ENCODE measurements at regions not wholly inside any gene's neighbourhood (a gene's known extent, or its start where the extent isn't known, plus 50 kb on each side); places are given as distances from the start of the nearest gene placed in this dataset.

DNA sequence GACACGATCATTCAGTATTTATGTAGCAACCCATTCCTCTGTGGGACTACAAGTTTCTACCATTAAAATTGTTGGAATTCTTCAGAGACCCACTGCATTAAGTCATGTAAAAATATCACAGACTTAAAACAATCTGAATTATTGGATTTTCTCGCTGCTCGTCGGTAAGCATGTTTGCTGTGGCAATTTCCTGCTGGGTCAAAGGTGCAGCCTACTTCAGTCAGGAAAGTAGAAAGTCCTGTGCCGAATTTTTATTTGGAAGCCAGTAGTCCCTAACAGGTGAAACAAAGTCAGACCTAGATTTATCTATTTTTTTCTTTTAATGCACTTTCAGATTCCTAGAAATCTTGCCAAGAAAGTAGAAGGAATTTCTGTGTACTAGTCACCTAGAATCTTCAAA lies 110.4 kb upstream of the MYL2 start:
- FAIRE-seq (no peak), ATAC-seq (no peak), DNase-seq (ENCODE audit: low read depth in 1 of 2, low spot score in 1 of 2) (no peak)
- Histone ChIP-seq H3K4me1 (peaks cover 20% of the 10 kb centered on the region), H3K4me3 (no peak overlapping the region), H3K4me2 (no peak overlapping the region), H3K27ac (no peak overlapping the region), H3K9me3 (no peaks in the 10 kb centered on the region)
- WGBS (ENCODE audit: missing lambda C conversion rate), result 49% methylated on average over 5 of the region's 5 CpGs
- ChIA-PET CTCF (interaction anchor here (1.2 to 13.1 kb wide), 3 partner anchors 63 to 269 kb away, joined by 4 to 124 read pairs (median 6); no protein-coding TSS in a partner anchor), POLR2A (no interaction called here)
- TF ChIP-seq SMC3 (IDR thresholded peaks at IDR 0.05), result no peak
- TF ChIP-seq POLR2A (IDR thresholded peaks at IDR 0.05; ENCODE audit: low read length), result no peak

DNA sequence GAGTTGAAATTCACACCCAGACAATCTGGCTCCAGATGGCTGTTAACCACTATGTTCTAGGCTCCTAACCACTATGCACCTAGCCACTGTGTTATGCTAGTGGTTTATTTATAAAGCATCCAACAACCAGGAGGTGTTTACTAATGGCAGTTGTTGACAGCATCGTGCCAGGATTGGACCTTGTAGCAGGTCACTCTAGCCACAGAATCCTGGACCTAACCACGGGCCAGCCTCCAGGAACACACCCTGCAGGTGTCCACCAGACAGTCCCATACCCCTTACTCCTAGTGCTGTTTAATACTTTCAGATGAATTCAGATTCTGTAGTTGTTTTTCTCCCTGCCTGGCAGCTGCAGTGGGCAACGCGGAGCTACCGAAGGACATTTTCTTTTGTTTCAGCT lies 109.4 kb upstream of the MYL2 start:
- FAIRE-seq, result no peak
- no peak overlapping the region for H3K4me3 ChIP-seq

DNA sequence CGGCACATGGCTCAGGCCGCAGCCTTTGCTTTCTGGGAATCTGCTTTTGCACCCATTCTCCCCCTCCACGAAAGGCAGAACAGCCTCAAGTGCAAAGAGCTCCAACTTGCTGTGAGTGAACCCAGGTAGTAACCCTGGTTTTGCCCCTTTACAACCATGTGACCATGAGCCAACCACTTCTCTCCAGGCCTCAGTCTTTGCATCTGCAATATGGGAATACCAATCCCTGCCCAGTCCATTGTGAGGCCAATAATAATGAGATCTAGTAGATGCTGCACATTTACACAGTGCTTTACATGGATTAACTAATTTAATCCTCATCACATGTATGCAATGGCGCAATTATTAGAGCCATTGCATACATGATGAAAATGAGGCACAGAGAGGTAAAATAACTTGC lies 108.9 kb upstream of the MYL2 start:
- no peak for TF ChIP-seq PHF8 (IDR thresholded peaks at IDR 0.05; ENCODE audit: borderline replicate concordance, low read depth)
- TF ChIP-seq KDM1A (IDR thresholded peaks at IDR 0.05; ENCODE audit: low read depth), result peak; percentile 24; the same call in 1 of the 2 replicates
- Histone ChIP-seq H3K4me2 (no peak overlapping the region), H3K27ac (no peak overlapping the region), H3K4me3 (no peak overlapping the region), H3K9me3 (no peaks in the 10 kb centered on the region), H3K4me1 (peaks cover 9% of the 10 kb centered on the region)
- FAIRE-seq, result no peak
- 87% methylated on average over 4 of the region's 4 CpGs for WGBS (ENCODE audit: missing lambda C conversion rate)
- DNase-seq (ENCODE audit: low read depth in 1 of 2, low spot score in 1 of 2), result no peak
- ChIA-PET CTCF (interaction anchor here (0.7 to 13.1 kb wide), 6 partner anchors 135 to 270 kb away, joined by 3 to 124 read pairs (median 4); no protein-coding TSS in a partner anchor), POLR2A (no interaction called here)
- ATAC-seq, result no peak

More for the DNA sequence above, 109.4 kb upstream of the MYL2 start:
- TF ChIP-seq HDAC2 (IDR thresholded peaks at IDR 0.05) (no peak), MAFK (IDR thresholded peaks at IDR 0.05; ENCODE audit: partially characterized antibody) (no peak), NFE2L2 (conservative IDR thresholded peaks at IDR 0.05; ENCODE audit: low read length) (no peak), KDM5A (IDR thresholded peaks at IDR 0.05) (no peak), TP53 (CRISPR knock-in tag; IDR thresholded peaks at IDR 0.05) (no peak), ZFP36 (IDR thresholded peaks at IDR 0.05; ENCODE audit: borderline replicate concordance, partially characterized antibody) (no peak), RNF2 (IDR thresholded peaks at IDR 0.05; ENCODE audit: borderline replicate concordance, low read depth) (no peak)
- TF ChIP-seq, protein P1, sequence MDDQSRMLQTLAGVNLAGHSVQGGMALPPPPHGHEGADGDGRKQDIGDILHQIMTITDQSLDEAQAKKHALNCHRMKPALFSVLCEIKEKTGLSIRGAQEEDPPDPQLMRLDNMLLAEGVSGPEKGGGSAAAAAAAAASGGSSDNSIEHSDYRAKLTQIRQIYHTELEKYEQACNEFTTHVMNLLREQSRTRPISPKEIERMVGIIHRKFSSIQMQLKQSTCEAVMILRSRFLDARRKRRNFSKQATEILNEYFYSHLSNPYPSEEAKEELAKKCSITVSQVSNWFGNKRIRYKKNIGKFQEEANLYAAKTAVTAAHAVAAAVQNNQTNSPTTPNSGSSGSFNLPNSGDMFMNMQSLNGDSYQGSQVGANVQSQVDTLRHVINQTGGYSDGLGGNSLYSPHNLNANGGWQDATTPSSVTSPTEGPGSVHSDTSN (IDR thresholded peaks at IDR 0.05), result no peak
- TF ChIP-seq, protein P2, sequence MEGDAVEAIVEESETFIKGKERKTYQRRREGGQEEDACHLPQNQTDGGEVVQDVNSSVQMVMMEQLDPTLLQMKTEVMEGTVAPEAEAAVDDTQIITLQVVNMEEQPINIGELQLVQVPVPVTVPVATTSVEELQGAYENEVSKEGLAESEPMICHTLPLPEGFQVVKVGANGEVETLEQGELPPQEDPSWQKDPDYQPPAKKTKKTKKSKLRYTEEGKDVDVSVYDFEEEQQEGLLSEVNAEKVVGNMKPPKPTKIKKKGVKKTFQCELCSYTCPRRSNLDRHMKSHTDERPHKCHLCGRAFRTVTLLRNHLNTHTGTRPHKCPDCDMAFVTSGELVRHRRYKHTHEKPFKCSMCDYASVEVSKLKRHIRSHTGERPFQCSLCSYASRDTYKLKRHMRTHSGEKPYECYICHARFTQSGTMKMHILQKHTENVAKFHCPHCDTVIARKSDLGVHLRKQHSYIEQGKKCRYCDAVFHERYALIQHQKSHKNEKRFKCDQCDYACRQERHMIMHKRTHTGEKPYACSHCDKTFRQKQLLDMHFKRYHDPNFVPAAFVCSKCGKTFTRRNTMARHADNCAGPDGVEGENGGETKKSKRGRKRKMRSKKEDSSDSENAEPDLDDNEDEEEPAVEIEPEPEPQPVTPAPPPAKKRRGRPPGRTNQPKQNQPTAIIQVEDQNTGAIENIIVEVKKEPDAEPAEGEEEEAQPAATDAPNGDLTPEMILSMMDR (IDR thresholded peaks at IDR 0.05), result no peak
- TF ChIP-seq, protein P3, sequence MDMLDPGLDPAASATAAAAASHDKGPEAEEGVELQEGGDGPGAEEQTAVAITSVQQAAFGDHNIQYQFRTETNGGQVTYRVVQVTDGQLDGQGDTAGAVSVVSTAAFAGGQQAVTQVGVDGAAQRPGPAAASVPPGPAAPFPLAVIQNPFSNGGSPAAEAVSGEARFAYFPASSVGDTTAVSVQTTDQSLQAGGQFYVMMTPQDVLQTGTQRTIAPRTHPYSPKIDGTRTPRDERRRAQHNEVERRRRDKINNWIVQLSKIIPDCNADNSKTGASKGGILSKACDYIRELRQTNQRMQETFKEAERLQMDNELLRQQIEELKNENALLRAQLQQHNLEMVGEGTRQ (IDR thresholded peaks at IDR 0.05), result no peak
- TF ChIP-seq, protein P4, sequence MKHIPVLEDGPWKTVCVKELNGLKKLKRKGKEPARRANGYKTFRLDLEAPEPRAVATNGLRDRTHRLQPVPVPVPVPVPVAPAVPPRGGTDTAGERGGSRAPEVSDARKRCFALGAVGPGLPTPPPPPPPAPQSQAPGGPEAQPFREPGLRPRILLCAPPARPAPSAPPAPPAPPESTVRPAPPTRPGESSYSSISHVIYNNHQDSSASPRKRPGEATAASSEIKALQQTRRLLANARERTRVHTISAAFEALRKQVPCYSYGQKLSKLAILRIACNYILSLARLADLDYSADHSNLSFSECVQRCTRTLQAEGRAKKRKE (CRISPR knock-in tag; IDR thresholded peaks at IDR 0.05; ENCODE audit: low read depth), result no peak
- ChIA-PET CTCF (interaction anchor here (0.9 to 13.1 kb wide), 4 partner anchors 64 to 270 kb away, joined by 3 to 124 read pairs (median 5); no protein-coding TSS in a partner anchor), POLR2A (no interaction called here)
- no peak overlapping the region for H3K27ac ChIP-seq
- H3K4me2 ChIP-seq, result no peak overlapping the region
- H3K4me1 ChIP-seq, result peaks cover 9% of the 10 kb centered on the region
- ATAC-seq (no peak), DNase-seq (ENCODE audit: low read depth in 1 of 2, low spot score in 1 of 2) (no peak)
- H3K9me3 ChIP-seq, result no peaks in the 10 kb centered on the region
- WGBS (ENCODE audit: missing lambda C conversion rate), result 56% methylated on average over 5 of the region's 5 CpGs

DNA sequence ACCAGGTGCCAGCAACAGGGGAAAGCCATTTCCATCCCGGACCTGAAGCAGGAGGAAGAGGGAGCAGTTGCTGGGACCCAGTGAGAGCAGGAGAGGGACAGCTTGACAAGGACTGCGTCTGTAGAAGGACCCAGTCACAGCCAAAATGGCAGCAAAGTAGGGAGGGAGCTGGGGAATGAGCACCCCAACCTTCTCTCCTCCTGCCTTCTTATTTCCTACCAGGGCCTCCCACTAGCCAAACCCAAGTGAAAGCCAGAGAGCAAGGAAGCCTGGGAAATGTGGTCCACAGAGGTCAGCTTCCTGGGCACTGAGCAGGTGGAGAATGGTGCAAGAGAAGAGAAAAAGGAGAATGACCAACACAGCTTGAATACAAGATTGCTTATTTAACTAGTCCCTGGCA lies 108.5 kb upstream of the MYL2 start:
- CTCF ChIA-PET, result interaction anchor here (0.7 to 13.1 kb wide), 5 partner anchors 134 to 271 kb away, joined by 3 to 124 read pairs (median 3); no protein-coding TSS in a partner anchor
- POLR2A ChIA-PET, result no interaction called here
- Histone ChIP-seq H3K4me3 (no peak overlapping the region), H3K9me3 (no peaks in the 10 kb centered on the region), H3K4me1 (peaks cover 6% of the 10 kb centered on the region), H3K4me2 (no peak overlapping the region), H3K27ac (no peak overlapping the region)
- 45% methylated on average over 2 of the region's 2 CpGs for WGBS (ENCODE audit: missing lambda C conversion rate)
- ATAC-seq (no peak), DNase-seq (ENCODE audit: low read depth in 1 of 2, low spot score in 1 of 2) (no peak), FAIRE-seq (no peak)
- no peak for TF ChIP-seq SMC3 (IDR thresholded peaks at IDR 0.05)
- no peak for TF ChIP-seq ESRRA (IDR thresholded peaks at IDR 0.05; ENCODE audit: borderline replicate concordance, low read length)
- TF ChIP-seq ZSCAN20 (CRISPR knock-in tag; IDR thresholded peaks at IDR 0.05), result no peak
- TF ChIP-seq HEYL (CRISPR knock-in tag; IDR thresholded peaks at IDR 0.05), result no peak
- no peak for TF ChIP-seq MAZ (IDR thresholded peaks at IDR 0.05; ENCODE audit: borderline replicate concordance, low read depth, low read length)
- no peak for TF ChIP-seq CEBPB (IDR thresholded peaks at IDR 0.05)
- TF ChIP-seq BHLHE40 (IDR thresholded peaks at IDR 0.05; ENCODE audit: low read depth, low read length), result no peak
- no peak for TF ChIP-seq RAD21 (conservative IDR thresholded peaks at IDR 0.05 in 1 of 2, IDR thresholded peaks at IDR 0.05 in 1 of 2)

Data from A549 (cell line).